Frontal cortex (tissue), 3 donors: ENCODE measurements at regions not wholly inside any gene's neighbourhood (a gene's known extent, or its start where the extent isn't known, plus 50 kb on each side); places are given as distances from the start of the nearest gene placed in this dataset.

Source experiments
- DNase-seq, 2 donors: peaks; one replicate each; pipeline ENCODE4 v3.0.0; 2012; ENCODE audit warnings: low spot score in 2 of 2
- FAIRE-seq: peaks from 2 replicates; lab custom pipeline; 2012; peaks lifted over from hg19 to GRCh38; lab: Jason Lieb, UNC
- donor health status: control.
- donor health status: control.
- donor health status: control.

GRCh38 chr6:101276066-101276465, 117.4 kb upstream of the GRIK2 start:
- FAIRE-seq (no peak), DNase-seq (no peak)

GRCh38 chr6:101279410-101279809, 114.1 kb upstream of the GRIK2 start:
- FAIRE-seq (no peak), DNase-seq (no peak)

GRCh38 chr6:101281266-101281665, 112.2 kb upstream of the GRIK2 start:
- DNase-seq: no peak
- FAIRE-seq: no peak

DNA sequence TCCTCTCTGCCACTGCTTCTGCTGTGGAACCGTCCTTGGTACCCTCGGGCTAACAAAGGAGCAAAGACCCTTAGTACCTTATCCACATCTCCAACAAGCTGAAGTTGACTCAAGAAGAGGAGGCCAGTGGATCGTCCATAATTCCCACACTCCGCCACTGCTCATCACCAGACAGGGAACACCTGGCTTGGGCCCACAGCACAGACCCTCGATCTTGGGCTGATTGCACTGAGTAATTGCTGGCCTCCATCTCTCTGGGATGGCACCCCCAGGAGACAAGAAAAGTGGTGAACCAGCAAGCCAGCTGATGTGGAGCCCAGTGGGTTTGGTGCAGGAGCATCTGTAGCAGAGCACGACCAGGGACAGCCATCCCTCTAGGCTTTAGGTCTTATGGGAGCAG, 109.4 kb upstream of the GRIK2 start:
- FAIRE-seq (no peak), DNase-seq (no peak)

- FAIRE-seq (no peak), DNase-seq (no peak)
Observed at GRCh38 chr6:101286146-101286545, 107.4 kb upstream of the GRIK2 start.

DNA sequence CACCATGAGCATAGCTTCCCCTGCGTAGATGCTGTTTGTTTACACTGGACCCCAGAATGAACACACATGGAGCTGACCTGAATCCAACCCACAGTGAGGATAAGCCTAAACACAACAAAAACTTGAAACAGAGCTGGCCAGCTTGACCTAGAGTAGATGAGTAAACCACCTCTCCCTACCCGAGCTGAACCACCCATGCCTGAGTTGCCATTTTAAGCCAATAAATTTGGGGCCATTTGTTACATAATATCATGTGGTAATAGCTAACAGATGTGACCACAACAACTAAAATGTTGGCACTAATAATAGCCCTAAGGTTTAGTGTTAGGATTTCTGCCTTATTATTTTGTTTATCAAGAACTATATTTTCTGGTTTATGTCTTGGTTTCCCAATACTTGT, 103.2 kb upstream of the GRIK2 start:
- no peak for DNase-seq
- no peak for FAIRE-seq

DNA sequence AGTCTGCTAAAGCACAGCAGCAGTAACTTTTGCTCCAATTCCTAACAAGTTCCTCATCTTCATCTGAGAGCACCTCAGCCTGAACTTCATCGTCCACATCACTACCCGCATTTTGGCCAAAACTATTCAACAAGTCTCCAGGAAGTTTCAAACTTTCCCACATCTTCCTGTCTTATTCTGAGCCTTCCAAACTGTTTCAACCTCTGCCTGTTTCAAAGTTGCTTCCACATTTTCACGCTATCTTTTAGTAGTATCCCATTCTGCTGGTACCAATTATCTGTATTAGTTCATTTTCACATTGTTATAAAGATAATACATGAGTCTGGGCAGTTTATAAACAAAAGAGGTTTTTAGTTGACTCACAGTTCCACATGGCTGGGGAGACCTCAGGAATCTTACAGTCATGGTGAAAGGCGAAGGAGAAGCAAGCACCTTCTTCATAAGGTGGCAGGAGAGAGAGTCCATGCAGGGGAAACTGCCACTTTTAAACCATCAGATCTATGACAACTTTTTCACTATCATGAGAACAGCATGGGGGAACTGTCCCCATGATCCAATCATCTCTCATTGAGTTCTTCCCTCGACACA, 99.4 kb upstream of the GRIK2 start:
- no peak for DNase-seq
- FAIRE-seq: no peak

GRCh38 chr6:101294676-101295075, 98.8 kb upstream of the GRIK2 start:
- no peak for DNase-seq
- no peak for FAIRE-seq

- FAIRE-seq (no peak), DNase-seq (no peak)
Observed at GRCh38 chr6:101296169-101296960, 97.1 kb upstream of the GRIK2 start.

GRCh38 chr6:101302593-101302992, 90.9 kb upstream of the GRIK2 start:
- DNase-seq: no peak
- FAIRE-seq: no peak

DNA sequence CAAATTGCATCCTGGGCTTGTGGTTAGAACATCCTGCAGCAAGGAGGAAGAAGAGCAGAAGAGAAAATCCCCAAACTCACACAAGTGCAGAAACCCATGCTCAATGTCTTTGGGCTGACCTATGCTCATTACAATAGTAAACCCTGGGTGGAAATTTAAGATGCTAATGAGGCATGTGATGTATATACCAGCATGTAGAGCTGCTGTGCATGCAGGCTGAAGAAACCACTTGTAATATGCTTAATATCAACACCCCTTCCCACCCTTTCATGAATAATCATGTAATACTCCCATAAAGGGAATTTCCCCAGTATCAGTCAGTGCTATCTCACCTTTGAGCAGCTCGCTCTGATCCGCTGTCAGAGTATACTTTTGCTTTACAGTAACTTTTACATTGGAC, 90.0 kb upstream of the GRIK2 start:
- no peak for FAIRE-seq

GRCh38 chr6:101312652-101313051, 80.9 kb upstream of the GRIK2 start:
- FAIRE-seq (no peak), DNase-seq (no peak)

More for the DNA sequence above, 90.0 kb upstream of the GRIK2 start:
- DNase-seq: no peak

DNA sequence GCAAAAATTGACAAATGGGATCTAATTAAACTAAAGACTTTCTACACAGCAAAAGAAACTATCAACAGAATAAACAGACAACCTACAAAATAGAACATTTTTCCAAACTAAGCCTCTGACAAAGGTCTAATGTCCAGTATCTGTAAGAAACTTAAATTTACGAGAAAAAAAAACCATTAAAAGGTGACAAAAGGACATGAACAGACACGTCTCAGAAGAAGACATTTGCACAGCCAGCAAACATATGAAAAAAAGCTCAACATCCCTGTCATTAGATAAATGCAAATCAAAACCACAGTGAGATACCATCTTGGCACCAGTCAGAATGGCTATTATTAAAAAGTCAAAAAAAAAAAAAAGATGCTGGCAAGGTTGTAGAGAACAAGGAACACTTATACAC, 70.6 kb upstream of the GRIK2 start:
- FAIRE-seq (no peak), DNase-seq (no peak)

DNA sequence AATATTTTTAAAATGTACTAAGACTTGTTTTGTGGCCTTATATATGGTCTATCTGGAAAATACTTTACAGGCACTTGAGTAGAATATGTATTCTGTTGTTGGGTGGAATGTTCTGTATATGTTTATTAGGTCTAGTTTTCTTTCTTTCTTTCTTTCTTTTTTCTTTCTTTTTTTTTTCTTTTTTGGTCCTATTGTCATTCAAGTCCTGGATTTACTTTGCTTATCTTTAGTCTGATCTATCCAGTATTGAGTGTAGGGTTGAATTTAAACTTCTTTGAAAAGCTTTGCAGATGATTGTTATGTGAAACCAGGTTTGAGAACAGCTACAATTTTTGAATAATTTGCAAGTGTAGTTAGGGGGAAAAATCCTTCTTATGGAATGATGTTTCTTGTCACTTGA, 67.1 kb upstream of the GRIK2 start:
- FAIRE-seq (no peak), DNase-seq (no peak)

- FAIRE-seq (no peak), DNase-seq (no peak)
Observed at GRCh38 chr6:101341926-101342325, 51.6 kb upstream of the GRIK2 start.
